Lower lobe of right lung (tissue), 2 donors: ENCODE measurements at regions not wholly inside any gene's neighbourhood (a gene's known extent, or its start where the extent isn't known, plus 50 kb on each side); places are given as distances from the start of the nearest gene placed in this dataset.

Experiments used
- ATAC-seq, 2 donors: fragments of 200-7000 bp; cut with Tn5 transposase; one replicate each; pipeline ENCODE4 v1.9.1; 2020 to 2022; ENCODE audit warnings: mild to moderate bottlenecking in 2 of 2, moderate library complexity in 2 of 2
- DNase-seq: peaks from one replicate; pipeline ENCODE4 v3.0.0-alpha.2; 2020
- H3K27ac ChIP-seq: fragments of 200-600 bp; one replicate; pipeline ENCODE4 v1.8.0; 2022
- H3K27me3 ChIP-seq: fragments of 200-600 bp; one replicate; pipeline ENCODE4 v1.8.0; 2022; ENCODE audit warnings: low read depth
- H3K36me3 ChIP-seq: fragments of 200-600 bp; one replicate; pipeline ENCODE4 v1.8.0; 2022; ENCODE audit warnings: mild to moderate bottlenecking
- H3K4me1 ChIP-seq: fragments of 200-600 bp; one replicate; pipeline ENCODE4 v1.8.0; 2022
- H3K4me3 ChIP-seq: fragments of 200-600 bp; one replicate; pipeline ENCODE4 v1.8.0; 2022; ENCODE audit warnings: mild to moderate bottlenecking
- H3K9me3 ChIP-seq: fragments of 200-600 bp; one replicate; pipeline ENCODE4 v1.8.0; 2022
- CTCF ChIP-seq: fragments of 200-600 bp; IDR thresholded peaks from one replicate; pipeline ENCODE4 v1.8.0; 2022; ENCODE audit warnings: antibody characterized with exemption, mild to moderate bottlenecking
- intact Hi-C: fragments of 100-400 bp; cut with DNase I; formaldehyde crosslinking; loops from one replicate; pipeline ENCODE4 v1.11.0; 2022
- donor health status: DM: no; HTN: yes; CAD: no; lungs with severe emphysema.

GRCh38 chr12:75951399-75952278 is 79.9 kb downstream of the PHLDA1 start:
- no peak for DNase-seq
- Histone ChIP-seq H3K9me3 (no peaks in the 10 kb centered on the region), H3K4me3 (no peak overlapping the region)

GRCh38 chr12:75947156-75947723 is 84.3 kb downstream of the PHLDA1 start:
- no peak overlapping the region for H3K27ac ChIP-seq
- H3K36me3 ChIP-seq: no peaks in the 10 kb centered on the region
- DNase-seq (no peak), ATAC-seq (no peak)
- no peak for TF ChIP-seq CTCF
- no peak overlapping the region for H3K4me3 ChIP-seq
- peaks cover 24% of the 10 kb centered on the region for H3K4me1 ChIP-seq
- H3K27me3 ChIP-seq: no peaks in the 10 kb centered on the region
- no peaks in the 10 kb centered on the region for H3K9me3 ChIP-seq
- intact Hi-C loops: no loop called here

More at GRCh38 chr12:75951399-75952278, 79.9 kb downstream of the PHLDA1 start:
- Histone ChIP-seq H3K27me3 (no peaks in the 10 kb centered on the region), H3K36me3 (no peaks in the 10 kb centered on the region), H3K27ac (no peak overlapping the region), H3K4me1 (peaks cover 11% of the 10 kb centered on the region)
- ATAC-seq: no peak
- intact Hi-C loops: no loop called here
- TF ChIP-seq CTCF: no peak

- Histone ChIP-seq H3K27me3 (no peaks in the 10 kb centered on the region), H3K9me3 (no peaks in the 10 kb centered on the region), H3K4me3 (no peak overlapping the region), H3K27ac (no peak overlapping the region), H3K4me1 (peaks cover 14% of the 10 kb centered on the region), H3K36me3 (no peaks in the 10 kb centered on the region)
- TF ChIP-seq CTCF: no peak
- ATAC-seq (no peak), DNase-seq (no peak)
- intact Hi-C loops: no loop called here
Measured at GRCh38 chr12:75945581-75945980, 86.0 kb downstream of the PHLDA1 start.

GRCh38 chr12:75944905-75945432 is 86.6 kb downstream of the PHLDA1 start:
- Histone ChIP-seq H3K36me3 (no peaks in the 10 kb centered on the region), H3K27ac (peak overlapping the region; percentile 12), H3K9me3 (no peaks in the 10 kb centered on the region), H3K27me3 (no peaks in the 10 kb centered on the region), H3K4me1 (peaks cover 14% of the 10 kb centered on the region), H3K4me3 (no peak overlapping the region)
- no peak for TF ChIP-seq CTCF
- intact Hi-C loops: no loop called here
- peak in 1 of 2 donors; percentile 11 for ATAC-seq
- DNase-seq: no peak

GRCh38 chr12:75944097-75944904 is 87.3 kb downstream of the PHLDA1 start:
- H3K4me1 ChIP-seq: peaks cover 14% of the 10 kb centered on the region
- no peak overlapping the region for H3K4me3 ChIP-seq
- TF ChIP-seq CTCF: no peak
- H3K27ac ChIP-seq: peak overlapping the region; percentile 12
- H3K36me3 ChIP-seq: no peaks in the 10 kb centered on the region
- H3K27me3 ChIP-seq: no peaks in the 10 kb centered on the region
- DNase-seq: no peak
- intact Hi-C loops: no loop called here
- peak; percentile 88 to 94 for ATAC-seq
- H3K9me3 ChIP-seq: no peaks in the 10 kb centered on the region
